22Rv1 (cell line): ENCODE measurements at regions not wholly inside any gene's neighbourhood (a gene's known extent, or its start where the extent isn't known, plus 50 kb on each side); places are given as distances from the start of the nearest gene placed in this dataset.

Experiments
- CTCF ChIP-seq: fragments of 450-650 bp; IDR thresholded peaks from 2 replicates; pipeline ENCODE4 v1.5.1; 2017; ENCODE audit warnings: mild to moderate bottlenecking
- ZFX ChIP-seq: fragments of 450-650 bp; IDR thresholded peaks from 2 replicates; pipeline ENCODE4 v1.6.1; 2017; ENCODE audit warnings: antibody characterized with exemption, borderline replicate concordance

- no peak for TF ChIP-seq CTCF
- no peak for TF ChIP-seq ZFX
Observed at GRCh38 chr12:118773956-118774723, 207.2 kb upstream of the SRRM4 start.
